GM12872 (cell line): ENCODE measurements at regions not wholly inside any gene's neighbourhood (a gene's known extent, or its start where the extent isn't known, plus 50 kb on each side); places are given as distances from the start of the nearest gene placed in this dataset.

ENCODE experiments used
- CTCF ChIP-seq: IDR thresholded peaks from 3 replicates; pipeline ENCODE4 v1.5.1; 2011; ENCODE audit warnings: low read depth, mild to moderate bottlenecking, low read length, moderate library complexity; ENCODE audit not compliant: insufficient read depth

DNA sequence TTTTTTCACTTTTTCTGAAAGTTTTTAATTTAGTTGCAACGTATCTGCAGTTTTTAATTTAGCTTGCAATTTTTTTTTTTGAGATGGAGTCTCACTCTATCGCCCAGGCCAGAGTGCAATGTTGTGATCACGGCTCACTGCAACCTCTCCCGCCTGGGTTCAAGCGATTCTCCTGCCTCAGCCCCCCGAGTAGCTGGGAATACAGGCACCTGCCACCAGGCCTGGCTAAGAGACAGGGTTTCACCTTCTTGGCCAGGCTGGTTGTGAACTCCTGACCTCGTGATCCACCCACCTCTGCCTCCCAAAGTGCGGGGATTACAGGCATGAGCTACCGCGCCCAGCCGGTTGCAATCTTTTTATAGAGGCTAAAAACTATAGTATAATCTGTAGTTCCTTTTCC is 142.9 kb upstream of the ALCAM start:
- no peak for TF ChIP-seq CTCF

GRCh38 chr3:105228696-105229095 is 138.0 kb upstream of the ALCAM start:
- no peak for TF ChIP-seq CTCF

- no peak for TF ChIP-seq CTCF
Observed at GRCh38 chr3:105232553-105232952, 134.2 kb upstream of the ALCAM start.

GRCh38 chr3:105233010-105233409 is 133.7 kb upstream of the ALCAM start:
- TF ChIP-seq CTCF: no peak

DNA sequence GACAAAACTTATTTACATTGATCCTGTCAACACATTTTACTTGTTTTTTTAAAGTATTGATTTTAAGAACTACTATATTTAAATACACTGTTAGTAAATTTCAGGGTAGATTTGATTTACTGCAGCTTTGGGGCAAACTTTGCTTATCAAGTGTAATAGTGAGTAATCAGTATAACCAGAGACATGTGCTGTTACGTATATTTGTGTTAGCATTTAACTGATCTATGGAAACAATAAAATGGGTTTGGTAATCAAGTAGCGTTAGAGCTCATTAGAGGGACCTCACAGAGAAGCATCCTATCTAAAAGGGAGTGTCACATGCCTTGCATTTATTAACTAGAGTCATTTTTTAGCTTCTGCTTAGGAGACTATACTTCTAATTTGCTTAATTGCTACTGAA is 131.5 kb upstream of the ALCAM start:
- TF ChIP-seq CTCF: no peak

DNA sequence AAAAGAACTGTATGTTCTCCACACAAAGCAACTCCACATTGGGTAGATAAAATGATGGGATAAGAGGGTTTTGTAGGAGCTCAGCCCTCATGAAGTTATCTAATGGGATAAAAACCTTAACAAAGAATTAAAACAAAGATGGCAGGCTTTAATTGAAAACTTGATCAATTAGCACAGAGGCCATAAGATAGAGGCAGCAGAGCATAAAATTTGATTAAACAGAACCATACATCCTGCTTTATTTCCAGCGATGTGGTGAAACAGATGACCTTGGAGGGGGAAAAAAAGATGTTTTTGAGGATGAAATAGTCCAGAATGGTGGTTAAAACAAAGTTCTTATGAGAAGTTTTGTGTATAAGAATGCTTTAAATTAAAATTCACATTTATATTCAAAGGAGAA is 130.9 kb upstream of the ALCAM start:
- no peak for TF ChIP-seq CTCF

- no peak for TF ChIP-seq CTCF
Observed at GRCh38 chr3:105238367-105238766, 128.3 kb upstream of the ALCAM start.

DNA sequence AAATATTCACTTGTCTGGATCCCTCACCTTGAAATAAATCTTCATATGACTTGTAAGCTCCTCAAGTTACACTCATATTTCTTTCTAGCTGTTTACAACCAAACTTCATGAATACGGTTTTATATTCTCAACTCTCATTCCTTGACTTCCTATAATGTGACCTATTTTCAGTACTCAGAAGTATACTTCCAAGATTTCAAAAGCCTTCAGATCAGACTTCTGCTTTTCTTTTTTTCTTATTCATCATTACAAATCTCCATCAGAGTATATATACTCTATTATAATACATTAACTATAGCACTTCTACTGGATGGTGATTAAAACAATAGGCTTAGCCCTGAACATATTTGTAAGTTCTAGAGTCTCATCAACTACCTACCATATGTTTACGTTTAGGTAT is 123.6 kb upstream of the ALCAM start:
- no peak for TF ChIP-seq CTCF
